ENCODE measurements at regions not wholly inside any gene's neighbourhood (a gene's known extent, or its start where the extent isn't known, plus 50 kb on each side); places are given as distances from the start of the nearest gene placed in this dataset.

GRCh38 chr3:59299561-59299960, 249.7 kb upstream of the CFAP20DC start:
- no peak for DNase-seq (ENCODE audit: low read depth)

- peak; percentile 77 for DNase-seq (ENCODE audit: low read depth)
These were observed 240.5 kb upstream of the CFAP20DC start for GRCh38 chr3:59290358-59290757.

- DNase-seq (ENCODE audit: low read depth): no peak
These were observed 240.0 kb upstream of the CFAP20DC start for GRCh38 chr3:59289831-59290230.

- no peak for DNase-seq (ENCODE audit: low read depth)
These were observed 239.1 kb upstream of the CFAP20DC start for GRCh38 chr3:59288951-59289350.

GRCh38 chr3:59286791-59287531, 237.1 kb upstream of the CFAP20DC start:
- DNase-seq (ENCODE audit: low read depth): peak; percentile 86

DNA sequence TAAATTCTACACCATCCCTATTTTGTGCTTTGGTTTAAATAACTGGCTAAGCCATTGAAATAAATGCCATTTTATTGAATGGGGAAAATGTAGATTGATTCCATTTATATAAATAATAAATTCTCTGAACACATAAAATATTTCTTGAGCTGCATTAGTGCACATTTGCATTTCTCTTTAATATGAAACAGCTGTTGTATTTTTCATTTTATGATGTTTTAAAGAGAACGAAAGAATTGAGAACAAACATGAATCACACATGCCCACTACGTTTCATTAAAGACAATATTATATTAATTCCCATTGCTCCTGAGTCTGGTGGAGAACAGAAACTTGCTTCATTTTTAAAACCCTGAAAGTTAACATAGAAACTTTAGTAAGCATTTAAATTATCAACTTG, 235.7 kb upstream of the CFAP20DC start:
- DNase-seq (ENCODE audit: low read depth): no peak

DNA sequence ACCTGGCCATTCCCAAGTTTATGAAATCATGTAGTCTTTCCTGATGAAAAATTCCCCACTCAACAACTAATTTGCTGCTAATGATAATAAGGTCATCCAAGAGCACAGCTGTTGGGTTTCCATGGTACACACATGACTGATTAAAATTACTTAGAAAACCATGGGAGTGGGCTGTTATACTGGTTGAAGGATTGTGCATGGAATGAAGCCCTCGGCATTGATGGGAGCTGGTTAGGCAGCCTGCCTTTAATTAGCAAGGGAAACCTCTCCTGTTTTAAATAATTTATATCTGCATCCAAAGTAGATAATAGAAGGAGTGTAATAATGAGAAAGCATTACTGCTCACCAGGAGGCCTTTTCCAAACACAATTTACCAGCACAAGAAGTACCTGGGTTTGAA, 235.1 kb upstream of the CFAP20DC start:
- DNase-seq (ENCODE audit: low read depth): no peak

DNA sequence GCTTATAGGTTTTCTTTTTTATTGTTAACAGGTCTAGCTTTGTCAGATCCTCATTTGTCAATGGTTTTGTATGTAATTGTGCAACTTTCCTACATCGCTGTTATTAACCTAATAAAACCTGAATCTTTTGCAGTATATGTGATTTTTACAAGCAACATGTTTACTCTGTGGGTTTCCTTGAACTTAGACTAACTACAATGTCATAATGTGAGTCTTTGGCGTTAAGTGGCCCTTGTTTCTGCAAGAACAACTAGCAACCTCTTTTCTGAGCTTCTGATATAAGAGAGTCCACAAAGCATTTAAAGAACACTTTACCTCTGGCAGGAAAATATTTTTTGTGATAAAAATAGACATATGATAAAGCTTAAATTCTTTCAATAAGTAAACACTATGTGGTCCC, 230.3 kb upstream of the CFAP20DC start:
- peak; percentile 28 for DNase-seq (ENCODE audit: low read depth)

GRCh38 chr3:59277816-59278215, 228.0 kb upstream of the CFAP20DC start:
- DNase-seq (ENCODE audit: low read depth): no peak

DNA sequence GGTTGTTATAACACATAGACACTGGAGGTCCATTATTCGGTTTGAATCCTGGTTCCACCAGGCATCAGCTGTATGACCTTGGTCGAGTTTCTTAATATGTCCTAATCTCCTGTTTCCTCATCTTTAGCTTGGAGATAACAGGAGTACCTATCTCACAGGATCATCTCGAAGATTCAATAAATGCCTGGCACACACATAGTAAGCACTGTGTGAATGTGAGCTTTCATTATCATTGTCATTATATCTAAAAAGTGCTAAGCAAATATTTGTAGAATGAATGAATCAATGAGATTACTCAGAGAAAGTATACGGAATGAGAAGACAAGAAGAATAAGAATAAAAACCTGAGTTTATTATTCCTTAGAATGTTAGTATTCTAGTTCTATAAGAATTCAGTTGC, 227.4 kb upstream of the CFAP20DC start:
- no peak for DNase-seq (ENCODE audit: low read depth)

DNA sequence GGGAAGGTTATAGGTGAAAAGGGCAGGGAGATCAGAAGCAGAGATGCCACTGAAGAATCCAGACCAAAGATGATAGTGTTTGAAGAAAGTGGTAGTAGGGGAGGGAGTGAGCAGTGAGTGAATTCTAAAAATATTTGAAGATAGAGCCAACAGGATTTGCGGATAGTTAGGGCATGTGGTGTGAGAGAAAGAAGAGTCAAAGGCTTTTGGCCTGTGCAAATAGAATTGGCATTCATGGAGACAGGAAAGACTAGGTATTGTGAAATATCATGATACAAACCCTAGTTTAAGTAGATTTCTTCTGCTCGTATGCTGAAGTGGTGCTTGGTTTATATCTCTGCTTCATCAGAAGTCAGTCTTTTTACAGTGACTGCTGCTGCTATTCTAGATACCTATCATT, 224.2 kb upstream of the CFAP20DC start:
- no peak for DNase-seq (ENCODE audit: low read depth)

DNA sequence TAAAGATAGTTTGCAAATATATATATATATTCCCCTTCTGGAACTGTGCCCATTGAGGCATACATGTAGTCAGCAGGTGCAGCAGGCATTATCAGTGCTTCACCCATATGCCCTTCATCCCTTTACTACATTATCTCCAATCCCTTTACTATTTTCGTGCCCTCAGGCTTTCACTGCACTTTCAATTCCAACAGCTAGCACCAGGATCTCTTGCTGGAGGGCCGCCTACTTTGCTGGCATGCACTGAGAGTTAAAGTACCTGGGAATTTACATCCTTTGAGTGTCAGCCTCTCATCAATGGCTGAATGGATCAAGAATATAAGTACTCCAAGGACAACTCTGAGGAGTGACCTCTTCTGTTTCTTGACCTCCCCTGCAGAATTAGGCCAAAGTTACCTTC, 222.1 kb upstream of the CFAP20DC start:
- no peak for DNase-seq (ENCODE audit: low read depth)

- no peak for DNase-seq (ENCODE audit: low read depth)
These were observed 221.1 kb upstream of the CFAP20DC start for GRCh38 chr3:59270921-59271320.

DNA sequence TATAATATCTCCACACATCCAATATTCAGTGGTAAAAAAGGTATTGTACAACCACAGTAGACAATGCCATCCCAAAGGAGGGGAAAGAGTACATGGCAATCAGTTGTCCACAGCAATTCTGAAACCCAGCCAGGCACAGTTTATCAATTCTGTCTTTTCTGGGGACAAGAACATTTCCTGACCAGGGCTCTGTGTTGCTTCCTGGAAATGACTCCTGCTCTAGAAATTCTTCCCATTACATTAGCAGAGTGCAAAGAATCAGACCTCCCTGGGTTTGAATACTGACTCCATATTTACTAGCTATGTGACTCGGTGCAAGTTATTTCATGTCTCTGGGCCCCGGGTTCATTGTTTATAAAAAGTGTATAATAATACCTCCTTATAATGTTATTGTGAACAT, 220.4 kb upstream of the CFAP20DC start:
- peak; percentile 9 for DNase-seq (ENCODE audit: low read depth)

GRCh38 chr3:59268170-59268569, 218.3 kb upstream of the CFAP20DC start:
- peak; percentile 40 for DNase-seq (ENCODE audit: low read depth)

- DNase-seq (ENCODE audit: low read depth): peak; percentile 62
These were observed 217.2 kb upstream of the CFAP20DC start for GRCh38 chr3:59267021-59267420.

DNA sequence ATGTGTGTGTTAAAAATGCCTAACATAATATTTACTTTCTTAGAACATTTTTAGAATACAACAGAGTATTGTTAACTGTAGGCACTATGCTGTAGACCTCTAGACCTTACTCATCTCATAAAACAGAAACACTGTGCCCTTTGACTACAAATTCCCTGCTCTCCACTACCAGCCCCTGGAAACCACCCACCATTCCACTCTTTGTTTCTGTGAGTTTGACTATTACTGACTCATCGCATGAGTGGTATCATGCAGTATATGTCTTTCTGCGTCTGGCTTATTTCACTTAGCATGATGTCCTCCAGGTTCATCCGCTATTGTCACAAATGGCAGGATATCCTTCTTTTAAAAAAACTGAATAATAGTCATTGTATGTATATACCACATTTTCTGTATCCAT, 216.7 kb upstream of the CFAP20DC start:
- peak; percentile 83 for DNase-seq (ENCODE audit: low read depth)

- DNase-seq (ENCODE audit: low read depth): peak; percentile 36
These were observed 215.7 kb upstream of the CFAP20DC start for GRCh38 chr3:59265566-59265965.

- DNase-seq (ENCODE audit: low read depth): no peak
These were observed 214.5 kb upstream of the CFAP20DC start for GRCh38 chr3:59264366-59264765.

GRCh38 chr3:59263152-59263551, 213.3 kb upstream of the CFAP20DC start:
- no peak for DNase-seq (ENCODE audit: low read depth)

- no peak for DNase-seq (ENCODE audit: low read depth)
These were observed 212.3 kb upstream of the CFAP20DC start for GRCh38 chr3:59262076-59262498.

- DNase-seq (ENCODE audit: low read depth): no peak
These were observed 211.2 kb upstream of the CFAP20DC start for GRCh38 chr3:59261009-59261408.

GRCh38 chr3:59258550-59259260, 208.9 kb upstream of the CFAP20DC start:
- DNase-seq (ENCODE audit: low read depth): no peak
